ENCODE measurements at regions not wholly inside any gene's neighbourhood (a gene's known extent, or its start where the extent isn't known, plus 50 kb on each side); places are given as distances from the start of the nearest gene placed in this dataset.

- H3K4me3 ChIP-seq (ENCODE audit: low read depth, low read length): no peak overlapping the region
- TF ChIP-seq, protein P1, sequence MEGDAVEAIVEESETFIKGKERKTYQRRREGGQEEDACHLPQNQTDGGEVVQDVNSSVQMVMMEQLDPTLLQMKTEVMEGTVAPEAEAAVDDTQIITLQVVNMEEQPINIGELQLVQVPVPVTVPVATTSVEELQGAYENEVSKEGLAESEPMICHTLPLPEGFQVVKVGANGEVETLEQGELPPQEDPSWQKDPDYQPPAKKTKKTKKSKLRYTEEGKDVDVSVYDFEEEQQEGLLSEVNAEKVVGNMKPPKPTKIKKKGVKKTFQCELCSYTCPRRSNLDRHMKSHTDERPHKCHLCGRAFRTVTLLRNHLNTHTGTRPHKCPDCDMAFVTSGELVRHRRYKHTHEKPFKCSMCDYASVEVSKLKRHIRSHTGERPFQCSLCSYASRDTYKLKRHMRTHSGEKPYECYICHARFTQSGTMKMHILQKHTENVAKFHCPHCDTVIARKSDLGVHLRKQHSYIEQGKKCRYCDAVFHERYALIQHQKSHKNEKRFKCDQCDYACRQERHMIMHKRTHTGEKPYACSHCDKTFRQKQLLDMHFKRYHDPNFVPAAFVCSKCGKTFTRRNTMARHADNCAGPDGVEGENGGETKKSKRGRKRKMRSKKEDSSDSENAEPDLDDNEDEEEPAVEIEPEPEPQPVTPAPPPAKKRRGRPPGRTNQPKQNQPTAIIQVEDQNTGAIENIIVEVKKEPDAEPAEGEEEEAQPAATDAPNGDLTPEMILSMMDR (IDR thresholded peaks at IDR 0.05; ENCODE audit: insufficient read depth, low read length, severe bottlenecking): no peak
- DNase-seq (ENCODE audit: low read depth) (no peak), FAIRE-seq (no peak)
- no peaks in the 10 kb centered on the region for H3K36me3 ChIP-seq (ENCODE audit: control insufficient read depth, insufficient read depth, low read length)
- H3K27me3 ChIP-seq (ENCODE audit: control insufficient read depth, insufficient read depth, low read length): no peaks in the 10 kb centered on the region
Measured at GRCh38 chr9:2311920-2312319, 296.8 kb downstream of the SMARCA2 start.

DNA sequence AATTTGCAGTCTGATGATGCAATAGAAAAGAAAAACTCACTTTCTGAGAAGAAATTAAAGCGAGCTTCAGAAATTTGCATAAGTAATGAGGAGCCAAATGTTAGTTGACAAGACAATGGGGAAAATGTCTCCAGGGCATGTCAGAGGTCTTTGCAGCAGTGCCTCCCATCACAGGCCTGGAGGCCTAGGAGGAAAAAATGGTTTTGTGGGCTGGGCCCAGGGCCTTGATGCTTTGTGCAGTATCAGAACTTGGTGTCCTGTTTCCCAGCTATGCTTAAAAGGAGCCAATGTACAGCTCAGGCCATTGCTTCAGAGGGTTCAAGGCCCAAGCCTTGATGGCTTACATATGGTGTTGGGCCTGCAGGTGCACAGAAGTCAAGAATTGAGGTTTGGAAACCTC lies 298.4 kb downstream of the SMARCA2 start:
- no peaks in the 10 kb centered on the region for H3K27me3 ChIP-seq (ENCODE audit: control insufficient read depth, insufficient read depth, low read length)
- FAIRE-seq (no peak), DNase-seq (ENCODE audit: low read depth) (no peak)
- no peaks in the 10 kb centered on the region for H3K36me3 ChIP-seq (ENCODE audit: control insufficient read depth, insufficient read depth, low read length)
- TF ChIP-seq, protein P1 (IDR thresholded peaks at IDR 0.05; ENCODE audit: insufficient read depth, low read length, severe bottlenecking): no peak
- no peak overlapping the region for H3K4me3 ChIP-seq (ENCODE audit: low read depth, low read length)

DNA sequence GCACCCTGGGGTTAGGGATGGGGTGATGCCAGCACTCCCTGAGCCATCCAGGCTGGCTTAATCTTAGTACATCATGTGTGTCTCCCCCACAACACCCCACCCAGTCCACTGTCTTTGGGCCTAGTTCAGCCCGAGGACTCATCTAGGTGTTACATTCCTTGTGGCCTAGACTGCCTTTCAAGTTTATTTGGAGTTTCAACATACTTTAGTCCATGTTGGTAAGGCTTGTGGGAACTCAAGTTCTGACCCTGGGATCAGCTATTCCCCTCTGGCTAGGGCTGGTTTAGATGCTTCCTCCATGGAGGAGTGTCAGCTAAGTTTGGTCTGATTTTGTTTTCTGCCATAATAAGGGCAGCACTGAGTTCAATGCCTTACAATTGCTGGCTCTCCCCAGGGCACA lies 302.4 kb downstream of the SMARCA2 start:
- no peak for DNase-seq (ENCODE audit: low read depth)
- H3K36me3 ChIP-seq (ENCODE audit: control insufficient read depth, insufficient read depth, low read length): no peaks in the 10 kb centered on the region
- H3K27me3 ChIP-seq (ENCODE audit: control insufficient read depth, insufficient read depth, low read length): no peaks in the 10 kb centered on the region
- TF ChIP-seq, protein P1 (IDR thresholded peaks at IDR 0.05; ENCODE audit: insufficient read depth, low read length, severe bottlenecking): no peak
- H3K4me3 ChIP-seq (ENCODE audit: low read depth, low read length): no peak overlapping the region
- FAIRE-seq: peak; percentile 83

DNA sequence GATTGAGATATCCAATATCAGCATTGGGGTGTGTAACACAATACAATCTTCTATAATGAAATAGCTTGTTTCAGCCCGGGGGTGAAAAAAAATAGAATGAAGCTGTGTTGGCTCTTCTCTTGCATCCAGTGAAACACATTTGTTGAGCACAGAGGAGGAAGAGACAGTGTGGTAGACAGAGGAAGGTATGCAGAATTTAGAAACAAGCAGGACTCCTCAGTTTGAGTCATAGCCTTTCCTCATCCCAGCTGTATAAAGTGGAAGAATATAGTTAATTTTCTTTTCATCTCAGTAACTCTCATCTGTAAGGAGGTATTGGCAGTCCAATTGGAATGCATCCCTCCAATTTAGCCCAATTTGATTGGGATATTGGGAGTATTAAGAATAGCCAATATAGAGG lies 302.2 kb upstream of the VLDLR start:
- TF ChIP-seq, protein P1 (IDR thresholded peaks at IDR 0.05; ENCODE audit: insufficient read depth, low read length, severe bottlenecking): no peak
- no peak for DNase-seq (ENCODE audit: low read depth)

GRCh38 chr9:2320114-2320513 lies 301.5 kb upstream of the VLDLR start:
- TF ChIP-seq, protein P1 (IDR thresholded peaks at IDR 0.05; ENCODE audit: insufficient read depth, low read length, severe bottlenecking): no peak
- Histone ChIP-seq H3K27me3 (ENCODE audit: control insufficient read depth, insufficient read depth, low read length) (no peaks in the 10 kb centered on the region), H3K4me3 (ENCODE audit: low read depth, low read length) (no peak overlapping the region), H3K36me3 (ENCODE audit: control insufficient read depth, insufficient read depth, low read length) (no peaks in the 10 kb centered on the region)
- no peak for FAIRE-seq
- no peak for DNase-seq (ENCODE audit: low read depth)

More for the DNA sequence above, 302.2 kb upstream of the VLDLR start:
- Histone ChIP-seq H3K4me3 (ENCODE audit: low read depth, low read length) (no peak overlapping the region), H3K36me3 (ENCODE audit: control insufficient read depth, insufficient read depth, low read length) (no peaks in the 10 kb centered on the region), H3K27me3 (ENCODE audit: control insufficient read depth, insufficient read depth, low read length) (no peaks in the 10 kb centered on the region)
- no peak for FAIRE-seq

- TF ChIP-seq, protein P1 (IDR thresholded peaks at IDR 0.05; ENCODE audit: insufficient read depth, low read length, severe bottlenecking): no peak
- H3K4me3 ChIP-seq (ENCODE audit: low read depth, low read length): no peak overlapping the region
- FAIRE-seq: no peak
Measured at GRCh38 chr9:2320632-2321031, 301.0 kb upstream of the VLDLR start.

More at GRCh38 chr9:2320632-2321031, 301.0 kb upstream of the VLDLR start:
- DNase-seq (ENCODE audit: low read depth): no peak
- no peaks in the 10 kb centered on the region for H3K36me3 ChIP-seq (ENCODE audit: control insufficient read depth, insufficient read depth, low read length)
- no peaks in the 10 kb centered on the region for H3K27me3 ChIP-seq (ENCODE audit: control insufficient read depth, insufficient read depth, low read length)
